B cell (primary cell): ENCODE measurements at regions not wholly inside any gene's neighbourhood (a gene's known extent, or its start where the extent isn't known, plus 50 kb on each side); places are given as distances from the start of the nearest gene placed in this dataset.

Source experiments
- CTCF ChIP-seq: fragments of 200-600 bp; IDR thresholded peaks from one replicate; pipeline ENCODE4 v1.8.0; 2022; ENCODE audit warnings: antibody characterized with exemption, mild to moderate bottlenecking
- EZH2 ChIP-seq: IDR thresholded peaks from 2 replicates; pipeline ENCODE4 v1.6.1; 2012; ENCODE audit warnings: borderline replicate concordance, low read depth, mild to moderate bottlenecking, moderate library complexity, low read length; ENCODE audit not compliant: insufficient read depth, poor library complexity, severe bottlenecking

GRCh38 chr9:78666818-78667414 is 370.0 kb downstream of the PSAT1 start:
- TF ChIP-seq CTCF (no peak), EZH2 (no peak)
